ENCODE measurements at regions not wholly inside any gene's neighbourhood (a gene's known extent, or its start where the extent isn't known, plus 50 kb on each side); places are given as distances from the start of the nearest gene placed in this dataset.

DNA sequence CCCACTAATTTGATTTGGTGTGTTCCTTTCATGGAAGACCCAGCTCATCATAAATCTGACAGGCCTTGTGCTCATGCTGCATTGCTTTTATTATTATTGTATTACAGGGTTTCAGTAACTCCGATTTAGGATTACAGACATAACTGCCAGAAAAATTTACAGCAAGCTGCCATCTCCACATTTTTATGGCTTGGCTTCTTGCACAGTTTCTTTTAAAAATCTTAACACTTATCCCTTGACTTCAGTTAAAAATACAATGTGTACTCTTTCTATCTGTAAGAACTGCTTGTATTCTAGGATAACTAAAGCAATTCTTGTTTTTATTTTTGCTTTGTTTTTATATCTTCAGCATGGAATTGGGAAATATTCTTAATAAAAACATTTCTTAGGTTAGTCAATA, 612.2 kb downstream of the DIPK2A start:
- Histone ChIP-seq H3K36me3 (ENCODE audit: insufficient read depth, low read length) (no peaks in the 10 kb centered on the region), H3K27ac (ENCODE audit: low read length) (no peak overlapping the region), H3K9ac (ENCODE audit: low read length) (no peak overlapping the region), H3K9me2 (ENCODE audit: insufficient read depth, low read length) (no peaks in the 10 kb centered on the region), H3K4me3 (ENCODE audit: low read length) (no peak overlapping the region), H3K4me2 (ENCODE audit: low read length) (no peak overlapping the region), H3K79me2 (replicated peaks; ENCODE audit: insufficient read depth, low read length) (no peaks in the 10 kb centered on the region), H3F3A (ENCODE audit: insufficient read depth, low read length, poor library complexity, severe bottlenecking) (no peaks in the 10 kb centered on the region), H4K20me1 (ENCODE audit: insufficient read depth) (no peaks in the 10 kb centered on the region), H3K27me3 (ENCODE audit: insufficient read depth, low read depth, low read length) (no peaks in the 10 kb centered on the region), H3K9me3 (ENCODE audit: low read length) (no peaks in the 10 kb centered on the region), H2AFZ (ENCODE audit: low read depth, low read length) (no peak overlapping the region)
- no peak for TF ChIP-seq EZH2 (IDR thresholded peaks at IDR 0.05; ENCODE audit: borderline replicate concordance, insufficient read depth, low read length, poor library complexity, severe bottlenecking)
- TF ChIP-seq TAF1 (IDR thresholded peaks at IDR 0.05; ENCODE audit: low read depth), result no peak
- TF ChIP-seq, protein P1, sequence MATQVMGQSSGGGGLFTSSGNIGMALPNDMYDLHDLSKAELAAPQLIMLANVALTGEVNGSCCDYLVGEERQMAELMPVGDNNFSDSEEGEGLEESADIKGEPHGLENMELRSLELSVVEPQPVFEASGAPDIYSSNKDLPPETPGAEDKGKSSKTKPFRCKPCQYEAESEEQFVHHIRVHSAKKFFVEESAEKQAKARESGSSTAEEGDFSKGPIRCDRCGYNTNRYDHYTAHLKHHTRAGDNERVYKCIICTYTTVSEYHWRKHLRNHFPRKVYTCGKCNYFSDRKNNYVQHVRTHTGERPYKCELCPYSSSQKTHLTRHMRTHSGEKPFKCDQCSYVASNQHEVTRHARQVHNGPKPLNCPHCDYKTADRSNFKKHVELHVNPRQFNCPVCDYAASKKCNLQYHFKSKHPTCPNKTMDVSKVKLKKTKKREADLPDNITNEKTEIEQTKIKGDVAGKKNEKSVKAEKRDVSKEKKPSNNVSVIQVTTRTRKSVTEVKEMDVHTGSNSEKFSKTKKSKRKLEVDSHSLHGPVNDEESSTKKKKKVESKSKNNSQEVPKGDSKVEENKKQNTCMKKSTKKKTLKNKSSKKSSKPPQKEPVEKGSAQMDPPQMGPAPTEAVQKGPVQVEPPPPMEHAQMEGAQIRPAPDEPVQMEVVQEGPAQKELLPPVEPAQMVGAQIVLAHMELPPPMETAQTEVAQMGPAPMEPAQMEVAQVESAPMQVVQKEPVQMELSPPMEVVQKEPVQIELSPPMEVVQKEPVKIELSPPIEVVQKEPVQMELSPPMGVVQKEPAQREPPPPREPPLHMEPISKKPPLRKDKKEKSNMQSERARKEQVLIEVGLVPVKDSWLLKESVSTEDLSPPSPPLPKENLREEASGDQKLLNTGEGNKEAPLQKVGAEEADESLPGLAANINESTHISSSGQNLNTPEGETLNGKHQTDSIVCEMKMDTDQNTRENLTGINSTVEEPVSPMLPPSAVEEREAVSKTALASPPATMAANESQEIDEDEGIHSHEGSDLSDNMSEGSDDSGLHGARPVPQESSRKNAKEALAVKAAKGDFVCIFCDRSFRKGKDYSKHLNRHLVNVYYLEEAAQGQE (IDR thresholded peaks at IDR 0.05; ENCODE audit: borderline replicate concordance), result no peak
- no peak for TF ChIP-seq SMC3 (conservative IDR thresholded peaks at IDR 0.05; ENCODE audit: poor library complexity)
- TF ChIP-seq POLR2AphosphoS5 (IDR thresholded peaks at IDR 0.05), result no peak
- no peak for TF ChIP-seq MXI1 (conservative IDR thresholded peaks at IDR 0.05; ENCODE audit: poor library complexity, severe bottlenecking)
- TF ChIP-seq, protein P2, sequence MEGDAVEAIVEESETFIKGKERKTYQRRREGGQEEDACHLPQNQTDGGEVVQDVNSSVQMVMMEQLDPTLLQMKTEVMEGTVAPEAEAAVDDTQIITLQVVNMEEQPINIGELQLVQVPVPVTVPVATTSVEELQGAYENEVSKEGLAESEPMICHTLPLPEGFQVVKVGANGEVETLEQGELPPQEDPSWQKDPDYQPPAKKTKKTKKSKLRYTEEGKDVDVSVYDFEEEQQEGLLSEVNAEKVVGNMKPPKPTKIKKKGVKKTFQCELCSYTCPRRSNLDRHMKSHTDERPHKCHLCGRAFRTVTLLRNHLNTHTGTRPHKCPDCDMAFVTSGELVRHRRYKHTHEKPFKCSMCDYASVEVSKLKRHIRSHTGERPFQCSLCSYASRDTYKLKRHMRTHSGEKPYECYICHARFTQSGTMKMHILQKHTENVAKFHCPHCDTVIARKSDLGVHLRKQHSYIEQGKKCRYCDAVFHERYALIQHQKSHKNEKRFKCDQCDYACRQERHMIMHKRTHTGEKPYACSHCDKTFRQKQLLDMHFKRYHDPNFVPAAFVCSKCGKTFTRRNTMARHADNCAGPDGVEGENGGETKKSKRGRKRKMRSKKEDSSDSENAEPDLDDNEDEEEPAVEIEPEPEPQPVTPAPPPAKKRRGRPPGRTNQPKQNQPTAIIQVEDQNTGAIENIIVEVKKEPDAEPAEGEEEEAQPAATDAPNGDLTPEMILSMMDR (IDR thresholded peaks at IDR 0.05; ENCODE audit: poor library complexity, severe bottlenecking), result no peak
- no peak for TF ChIP-seq EP300 (conservative IDR thresholded peaks at IDR 0.05; ENCODE audit: poor library complexity, severe bottlenecking)
- no peak for TF ChIP-seq RAD21 (conservative IDR thresholded peaks at IDR 0.05)

GRCh38 chr3:144585408-144585807, 613.8 kb downstream of the DIPK2A start:
- no peak overlapping the region for H3K4me2 ChIP-seq (ENCODE audit: low read length)
- no peaks in the 10 kb centered on the region for H4K20me1 ChIP-seq (ENCODE audit: insufficient read depth)
- no peaks in the 10 kb centered on the region for H3K9me2 ChIP-seq (ENCODE audit: insufficient read depth, low read length)
- H3K9ac ChIP-seq (ENCODE audit: low read length), result no peak overlapping the region
- no peak overlapping the region for H3K27ac ChIP-seq (ENCODE audit: low read length)
- H3K36me3 ChIP-seq (ENCODE audit: insufficient read depth, low read length), result no peaks in the 10 kb centered on the region
- TF ChIP-seq SMC3 (conservative IDR thresholded peaks at IDR 0.05; ENCODE audit: poor library complexity), result no peak
- no peak for TF ChIP-seq MXI1 (conservative IDR thresholded peaks at IDR 0.05; ENCODE audit: poor library complexity, severe bottlenecking)
- TF ChIP-seq EP300 (conservative IDR thresholded peaks at IDR 0.05; ENCODE audit: poor library complexity, severe bottlenecking), result no peak
- no peaks in the 10 kb centered on the region for H3K9me3 ChIP-seq (ENCODE audit: low read length)
- no peak overlapping the region for H2AFZ ChIP-seq (ENCODE audit: low read depth, low read length)
- no peaks in the 10 kb centered on the region for H3F3A ChIP-seq (ENCODE audit: insufficient read depth, low read length, poor library complexity, severe bottlenecking)
- no peaks in the 10 kb centered on the region for H3K79me2 ChIP-seq (replicated peaks; ENCODE audit: insufficient read depth, low read length)
- no peak overlapping the region for H3K4me3 ChIP-seq (ENCODE audit: low read length)
- H3K27me3 ChIP-seq (ENCODE audit: insufficient read depth, low read depth, low read length), result no peaks in the 10 kb centered on the region

DNA sequence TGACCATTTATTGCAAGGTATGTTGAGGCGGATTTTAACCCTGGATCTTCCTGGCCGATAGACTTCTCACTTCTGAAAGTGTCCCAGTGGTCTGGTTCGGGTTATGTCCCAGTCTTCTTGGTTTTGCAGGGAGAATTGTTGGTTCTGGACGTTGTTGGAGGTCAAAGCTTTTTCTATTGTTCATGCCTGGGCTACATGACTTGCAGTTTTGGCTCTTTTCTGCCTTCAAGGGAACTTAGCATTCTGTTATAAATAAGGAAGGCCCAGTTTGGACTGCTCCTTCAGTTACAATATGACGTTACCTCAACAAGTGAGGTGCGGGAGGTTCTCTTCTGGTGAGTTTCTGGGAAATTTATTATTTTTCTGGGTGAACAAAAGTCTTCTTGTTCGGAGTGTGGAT, 614.3 kb downstream of the DIPK2A start:
- TF ChIP-seq RAD21 (conservative IDR thresholded peaks at IDR 0.05) (no peak), EZH2 (IDR thresholded peaks at IDR 0.05; ENCODE audit: borderline replicate concordance, insufficient read depth, low read length, poor library complexity, severe bottlenecking) (no peak), SMC3 (conservative IDR thresholded peaks at IDR 0.05; ENCODE audit: poor library complexity) (no peak), TAF1 (IDR thresholded peaks at IDR 0.05; ENCODE audit: low read depth) (no peak), POLR2AphosphoS5 (IDR thresholded peaks at IDR 0.05) (no peak), EP300 (conservative IDR thresholded peaks at IDR 0.05; ENCODE audit: poor library complexity, severe bottlenecking) (no peak), MXI1 (conservative IDR thresholded peaks at IDR 0.05; ENCODE audit: poor library complexity, severe bottlenecking) (no peak)
- TF ChIP-seq, protein P1 (IDR thresholded peaks at IDR 0.05; ENCODE audit: borderline replicate concordance), result no peak
- TF ChIP-seq, protein P2 (IDR thresholded peaks at IDR 0.05; ENCODE audit: poor library complexity, severe bottlenecking), result no peak
- no peaks in the 10 kb centered on the region for H3K36me3 ChIP-seq (ENCODE audit: insufficient read depth, low read length)
- no peaks in the 10 kb centered on the region for H3K79me2 ChIP-seq (replicated peaks; ENCODE audit: insufficient read depth, low read length)
- no peak overlapping the region for H3K27ac ChIP-seq (ENCODE audit: low read length)
- no peaks in the 10 kb centered on the region for H3K27me3 ChIP-seq (ENCODE audit: insufficient read depth, low read depth, low read length)
- no peak overlapping the region for H2AFZ ChIP-seq (ENCODE audit: low read depth, low read length)
- no peak overlapping the region for H3K4me3 ChIP-seq (ENCODE audit: low read length)
- no peak overlapping the region for H3K4me2 ChIP-seq (ENCODE audit: low read length)
- H3K9me3 ChIP-seq (ENCODE audit: low read length), result no peaks in the 10 kb centered on the region
- H3K9ac ChIP-seq (ENCODE audit: low read length), result no peak overlapping the region
- H3F3A ChIP-seq (ENCODE audit: insufficient read depth, low read length, poor library complexity, severe bottlenecking), result no peaks in the 10 kb centered on the region
- no peaks in the 10 kb centered on the region for H4K20me1 ChIP-seq (ENCODE audit: insufficient read depth)
- H3K9me2 ChIP-seq (ENCODE audit: insufficient read depth, low read length), result no peaks in the 10 kb centered on the region
